ENCODE measurements at regions not wholly inside any gene's neighbourhood (a gene's known extent, or its start where the extent isn't known, plus 50 kb on each side); places are given as distances from the start of the nearest gene placed in this dataset.
"Not testable (repeated sequence)": the region's sequence is repeated elsewhere in the genome, so short reads cannot be mapped to it uniquely, and the experiment has no call there.

GRCh38 chr1:87435484-87435883, 106.8 kb downstream of the LMO4 start:
- peak; percentile 11 for DNase-seq
- H3K4me3 ChIP-seq (ENCODE audit: low read depth, low read length), result no peak overlapping the region
- no peaks in the 10 kb centered on the region for H3K36me3 ChIP-seq (replicated peaks)
- no peak overlapping the region for H3K27ac ChIP-seq
- in situ Hi-C loops (cut with HindIII; ENCODE audit: low pct_ligation_motif_present, low sequenced_read_pairs), result no loop called here
- TF ChIP-seq, protein P1, sequence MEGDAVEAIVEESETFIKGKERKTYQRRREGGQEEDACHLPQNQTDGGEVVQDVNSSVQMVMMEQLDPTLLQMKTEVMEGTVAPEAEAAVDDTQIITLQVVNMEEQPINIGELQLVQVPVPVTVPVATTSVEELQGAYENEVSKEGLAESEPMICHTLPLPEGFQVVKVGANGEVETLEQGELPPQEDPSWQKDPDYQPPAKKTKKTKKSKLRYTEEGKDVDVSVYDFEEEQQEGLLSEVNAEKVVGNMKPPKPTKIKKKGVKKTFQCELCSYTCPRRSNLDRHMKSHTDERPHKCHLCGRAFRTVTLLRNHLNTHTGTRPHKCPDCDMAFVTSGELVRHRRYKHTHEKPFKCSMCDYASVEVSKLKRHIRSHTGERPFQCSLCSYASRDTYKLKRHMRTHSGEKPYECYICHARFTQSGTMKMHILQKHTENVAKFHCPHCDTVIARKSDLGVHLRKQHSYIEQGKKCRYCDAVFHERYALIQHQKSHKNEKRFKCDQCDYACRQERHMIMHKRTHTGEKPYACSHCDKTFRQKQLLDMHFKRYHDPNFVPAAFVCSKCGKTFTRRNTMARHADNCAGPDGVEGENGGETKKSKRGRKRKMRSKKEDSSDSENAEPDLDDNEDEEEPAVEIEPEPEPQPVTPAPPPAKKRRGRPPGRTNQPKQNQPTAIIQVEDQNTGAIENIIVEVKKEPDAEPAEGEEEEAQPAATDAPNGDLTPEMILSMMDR (IDR thresholded peaks at IDR 0.05; ENCODE audit: low read depth, low read length, missing control alignments), result no peak
- H3K27me3 ChIP-seq (replicated peaks), result no peaks in the 10 kb centered on the region

DNA sequence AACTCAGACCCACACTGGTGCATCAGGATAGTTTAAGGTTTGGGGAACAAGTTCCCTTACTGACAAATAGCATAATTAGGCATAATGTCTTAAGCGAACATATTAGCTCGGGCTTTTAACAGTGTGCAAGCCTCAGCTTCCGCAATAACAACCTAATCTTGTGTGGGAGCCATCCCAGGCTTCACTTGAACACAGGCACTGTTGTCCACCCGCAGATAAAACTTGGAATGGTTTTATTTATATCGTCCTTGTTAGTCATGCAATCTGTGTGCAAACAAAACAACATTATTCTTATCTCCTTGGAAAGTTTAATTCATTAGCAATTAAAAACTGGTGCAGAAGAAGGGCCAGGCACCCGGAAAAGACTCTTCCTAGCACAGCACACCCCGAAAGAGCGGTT, 107.4 kb downstream of the LMO4 start:
- in situ Hi-C loops (cut with HindIII; ENCODE audit: low pct_ligation_motif_present, low sequenced_read_pairs); H3K36me3 ChIP-seq (replicated peaks); H3K27ac ChIP-seq; H3K27me3 ChIP-seq (replicated peaks); DNase-seq; H3K4me3 ChIP-seq (ENCODE audit: low read depth, low read length): not testable (repeated sequence)

GRCh38 chr1:87436534-87436933, 107.9 kb downstream of the LMO4 start:
- TF ChIP-seq, protein P1 (IDR thresholded peaks at IDR 0.05; ENCODE audit: low read depth, low read length, missing control alignments), result no peak
- in situ Hi-C loops (cut with HindIII; ENCODE audit: low pct_ligation_motif_present, low sequenced_read_pairs), result no loop called here
- Histone ChIP-seq H3K27me3 (replicated peaks) (no peaks in the 10 kb centered on the region), H3K27ac (no peak overlapping the region), H3K36me3 (replicated peaks) (no peaks in the 10 kb centered on the region), H3K4me3 (ENCODE audit: low read depth, low read length) (no peak overlapping the region)
- no peak for DNase-seq

GRCh38 chr1:87437663-87438295, 109.1 kb downstream of the LMO4 start:
- H3K36me3 ChIP-seq (replicated peaks), result no peaks in the 10 kb centered on the region
- no peak for DNase-seq
- in situ Hi-C loops (cut with HindIII; ENCODE audit: low pct_ligation_motif_present, low sequenced_read_pairs), result no loop called here
- no peak overlapping the region for H3K4me3 ChIP-seq (ENCODE audit: low read depth, low read length)
- no peak overlapping the region for H3K27ac ChIP-seq
- no peaks in the 10 kb centered on the region for H3K27me3 ChIP-seq (replicated peaks)
- TF ChIP-seq, protein P1 (IDR thresholded peaks at IDR 0.05; ENCODE audit: low read depth, low read length, missing control alignments), result no peak

- TF ChIP-seq, protein P1 (IDR thresholded peaks at IDR 0.05; ENCODE audit: low read depth, low read length, missing control alignments), result no peak
- no peak for DNase-seq
- H3K4me3 ChIP-seq (ENCODE audit: low read depth, low read length), result no peak overlapping the region
- in situ Hi-C loops (cut with HindIII; ENCODE audit: low pct_ligation_motif_present, low sequenced_read_pairs), result no loop called here
- no peak overlapping the region for H3K27ac ChIP-seq
- no peaks in the 10 kb centered on the region for H3K36me3 ChIP-seq (replicated peaks)
- H3K27me3 ChIP-seq (replicated peaks), result no peaks in the 10 kb centered on the region
Observed at GRCh38 chr1:87439821-87440220, 111.1 kb downstream of the LMO4 start.

GRCh38 chr1:87449348-87449963, 120.8 kb downstream of the LMO4 start:
- in situ Hi-C loops (cut with HindIII; ENCODE audit: low pct_ligation_motif_present, low sequenced_read_pairs), result no loop called here
- Histone ChIP-seq H3K36me3 (replicated peaks) (no peaks in the 10 kb centered on the region), H3K4me3 (ENCODE audit: low read depth, low read length) (no peak overlapping the region), H3K27me3 (replicated peaks) (no peaks in the 10 kb centered on the region), H3K27ac (no peak overlapping the region)
- no peak for DNase-seq
- TF ChIP-seq, protein P1 (IDR thresholded peaks at IDR 0.05; ENCODE audit: low read depth, low read length, missing control alignments), result no peak

All from brain microvascular endothelial cell (primary cell).